ENCODE measurements at regions not wholly inside any gene's neighbourhood (a gene's known extent, or its start where the extent isn't known, plus 50 kb on each side); places are given as distances from the start of the nearest gene placed in this dataset.
A peak's percentile ranks its signal among the peaks of the same experiment; 100 is the strongest.

DNA sequence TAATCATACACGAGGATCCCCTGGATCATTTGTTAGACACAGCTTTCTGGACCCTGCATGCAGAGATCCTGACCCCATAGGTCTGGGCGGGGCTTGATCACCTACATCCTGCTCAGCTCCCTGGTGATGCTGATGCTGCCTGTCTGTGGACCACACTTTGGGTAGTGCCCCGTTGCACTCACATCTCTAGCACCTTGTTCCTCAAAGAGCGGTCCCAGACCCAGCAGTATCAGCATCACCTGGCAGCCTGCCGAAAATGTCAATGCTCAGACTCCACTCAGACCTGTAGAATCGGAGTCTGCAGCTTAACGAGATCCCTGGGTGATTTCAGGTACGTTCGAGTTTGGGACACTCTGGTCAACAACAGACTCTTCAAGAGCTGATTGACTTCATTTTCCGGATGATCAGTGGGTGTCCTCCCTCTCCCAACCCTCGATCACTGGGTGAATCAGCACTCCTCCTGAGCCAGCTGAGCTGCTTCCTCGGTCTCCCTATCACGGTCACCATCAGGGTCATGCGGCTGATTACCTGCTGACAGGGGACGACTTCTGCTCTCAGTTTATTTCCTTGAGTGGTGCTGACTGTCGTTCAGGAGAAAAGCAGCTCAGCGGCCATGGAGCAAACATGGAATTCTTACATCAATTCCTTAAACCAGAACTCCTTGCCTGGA lies 150.6 kb upstream of the RAB12 start:
- DNase-seq (ENCODE audit: low spot score) = no peak

- DNase-seq (ENCODE audit: low spot score) = no peak
Observed at GRCh38 chr18:8460748-8461147, 148.5 kb upstream of the RAB12 start.

DNA sequence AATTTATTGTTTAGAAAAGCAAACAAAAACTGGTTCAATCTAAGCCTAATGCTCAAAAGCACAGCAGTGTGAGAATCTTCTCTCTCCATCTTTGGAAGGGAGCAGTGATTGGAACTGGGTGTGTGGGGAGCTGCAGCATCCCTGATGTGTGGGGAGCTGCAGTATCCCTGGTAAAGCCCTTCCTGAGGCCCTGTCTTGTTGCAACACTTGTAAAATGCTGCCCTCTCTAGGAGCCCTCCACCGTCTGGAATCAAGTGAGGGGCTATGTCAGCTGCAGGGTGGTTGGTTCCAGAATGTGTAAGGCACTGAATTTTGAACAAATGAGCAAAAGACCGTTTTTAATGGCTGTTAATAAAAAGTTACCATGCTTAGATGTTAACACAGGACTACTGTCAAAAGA lies 147.7 kb upstream of the RAB12 start:
- DNase-seq (ENCODE audit: low spot score) = no peak

GRCh38 chr18:8462651-8463185 lies 146.5 kb upstream of the RAB12 start:
- no peak for DNase-seq (ENCODE audit: low spot score)

- DNase-seq (ENCODE audit: low spot score) = no peak
Observed at GRCh38 chr18:8463791-8464190, 145.4 kb upstream of the RAB12 start.

- no peak for DNase-seq (ENCODE audit: low spot score)
Observed at GRCh38 chr18:8468191-8468590, 141.0 kb upstream of the RAB12 start.

DNA sequence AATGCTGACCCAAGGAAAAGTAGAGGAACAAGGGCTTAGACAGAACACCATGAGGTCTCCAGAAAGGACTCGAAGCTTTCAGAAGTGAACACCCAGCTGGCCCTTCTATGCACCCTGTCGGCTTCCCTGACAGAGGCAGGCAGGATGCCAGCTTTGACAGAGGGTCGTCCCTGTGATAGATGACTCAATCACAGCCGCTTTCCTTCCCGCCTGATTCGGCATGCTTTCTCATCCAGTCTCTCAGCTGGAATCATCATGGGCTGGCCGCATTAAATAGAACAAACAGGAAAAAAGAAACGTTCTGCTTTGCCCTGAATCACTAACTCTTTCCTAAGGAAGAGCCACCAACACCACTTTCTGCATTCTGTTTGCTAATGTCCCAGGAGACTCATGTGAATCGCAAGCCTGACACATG lies 140.3 kb upstream of the RAB12 start:
- DNase-seq (ENCODE audit: low spot score) = no peak

DNA sequence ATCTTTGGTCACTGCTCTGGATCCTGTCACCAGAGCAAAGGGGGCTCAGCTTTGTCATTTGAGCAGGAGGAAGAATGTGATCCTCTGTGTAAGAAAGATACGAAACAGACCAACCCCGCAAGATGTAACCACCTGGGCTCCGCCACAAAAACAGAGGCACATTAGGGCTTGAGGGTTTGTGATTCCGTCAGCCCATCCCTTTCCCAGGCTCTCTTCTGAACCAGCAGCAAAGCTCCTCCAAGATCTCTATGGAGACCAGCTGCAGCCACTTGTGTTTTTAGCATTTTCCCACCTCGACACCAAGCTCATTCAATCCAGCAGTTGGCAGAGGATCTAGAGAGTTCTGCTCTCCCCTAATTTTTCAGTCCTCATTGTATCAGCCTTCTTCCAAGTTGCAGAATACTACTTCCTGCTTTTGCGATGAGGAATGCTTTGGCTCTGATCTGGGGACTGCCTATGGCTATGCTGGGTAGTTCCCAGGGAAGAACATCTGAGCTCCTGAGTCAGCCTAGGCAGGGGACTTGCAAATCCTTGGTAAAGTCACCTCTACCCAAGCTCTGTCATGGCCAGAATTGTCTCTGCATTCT lies 139.6 kb upstream of the RAB12 start:
- DNase-seq (ENCODE audit: low spot score) = no peak

GRCh38 chr18:8471372-8471771 lies 137.9 kb upstream of the RAB12 start:
- no peak for DNase-seq (ENCODE audit: low spot score)

DNA sequence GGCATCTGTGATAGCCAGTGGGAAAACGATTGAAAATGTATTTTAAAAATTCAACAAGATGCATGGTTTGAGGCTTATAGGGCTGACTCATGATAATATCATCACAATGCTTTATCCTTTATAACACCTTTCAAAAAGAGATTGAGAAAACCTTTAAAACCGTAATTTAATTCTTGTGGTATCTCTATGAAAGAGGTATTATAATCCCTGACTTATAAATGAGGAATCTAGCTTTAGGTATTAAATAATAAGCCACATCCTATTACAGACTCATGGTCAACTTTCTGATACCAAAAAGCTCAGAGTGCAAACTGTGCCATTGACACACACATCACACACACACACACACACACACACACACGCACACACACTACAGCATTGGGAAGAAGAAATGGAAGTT lies 134.6 kb upstream of the RAB12 start:
- no peak for DNase-seq (ENCODE audit: low spot score)

- DNase-seq (ENCODE audit: low spot score) = no peak
Observed at GRCh38 chr18:8477615-8478014, 131.6 kb upstream of the RAB12 start.

DNA sequence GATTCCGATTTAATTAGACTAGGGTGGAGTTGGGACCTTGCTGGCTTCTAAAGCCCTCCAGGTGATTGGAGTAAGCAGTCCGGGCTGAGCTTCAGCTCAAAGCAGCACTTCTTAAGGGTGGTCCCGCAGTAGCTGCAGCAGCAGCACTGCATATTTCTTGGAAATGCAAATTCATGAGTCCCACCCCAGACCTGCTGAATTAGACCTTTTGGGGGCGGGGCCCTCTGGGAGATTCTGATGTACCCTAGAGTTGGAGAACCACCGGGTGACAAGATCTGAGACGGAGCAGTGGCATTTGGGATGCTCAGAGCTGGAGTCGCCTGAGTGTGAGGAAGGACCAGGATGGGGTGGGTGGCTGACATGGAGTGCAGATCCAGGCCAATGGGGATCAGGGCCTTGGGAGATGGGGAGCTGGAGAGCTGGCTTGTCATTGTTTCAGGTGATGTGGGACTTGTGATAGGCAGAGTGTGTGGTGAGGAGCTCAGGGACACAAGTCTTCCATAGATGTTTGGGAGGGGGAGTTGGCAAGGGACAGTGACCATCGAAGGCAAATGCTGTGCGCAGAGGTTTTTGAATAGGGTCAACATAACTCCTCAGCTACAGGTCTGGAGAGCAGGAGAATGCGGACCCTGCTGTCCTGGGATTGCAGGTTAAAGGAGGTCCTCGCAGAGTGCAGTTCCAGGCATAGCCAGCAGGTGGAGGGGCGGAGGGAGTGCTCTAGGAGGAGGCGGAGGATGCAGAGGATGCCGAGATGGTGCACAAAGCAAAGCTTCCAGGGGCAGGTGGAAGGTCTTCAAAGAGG lies 130.9 kb upstream of the RAB12 start:
- peak; percentile 73 for DNase-seq (ENCODE audit: low spot score)

- no peak for DNase-seq (ENCODE audit: low spot score)
Observed at GRCh38 chr18:8478968-8479370, 130.3 kb upstream of the RAB12 start.

GRCh38 chr18:8479789-8480188 lies 129.4 kb upstream of the RAB12 start:
- DNase-seq (ENCODE audit: low spot score) = no peak

DNA sequence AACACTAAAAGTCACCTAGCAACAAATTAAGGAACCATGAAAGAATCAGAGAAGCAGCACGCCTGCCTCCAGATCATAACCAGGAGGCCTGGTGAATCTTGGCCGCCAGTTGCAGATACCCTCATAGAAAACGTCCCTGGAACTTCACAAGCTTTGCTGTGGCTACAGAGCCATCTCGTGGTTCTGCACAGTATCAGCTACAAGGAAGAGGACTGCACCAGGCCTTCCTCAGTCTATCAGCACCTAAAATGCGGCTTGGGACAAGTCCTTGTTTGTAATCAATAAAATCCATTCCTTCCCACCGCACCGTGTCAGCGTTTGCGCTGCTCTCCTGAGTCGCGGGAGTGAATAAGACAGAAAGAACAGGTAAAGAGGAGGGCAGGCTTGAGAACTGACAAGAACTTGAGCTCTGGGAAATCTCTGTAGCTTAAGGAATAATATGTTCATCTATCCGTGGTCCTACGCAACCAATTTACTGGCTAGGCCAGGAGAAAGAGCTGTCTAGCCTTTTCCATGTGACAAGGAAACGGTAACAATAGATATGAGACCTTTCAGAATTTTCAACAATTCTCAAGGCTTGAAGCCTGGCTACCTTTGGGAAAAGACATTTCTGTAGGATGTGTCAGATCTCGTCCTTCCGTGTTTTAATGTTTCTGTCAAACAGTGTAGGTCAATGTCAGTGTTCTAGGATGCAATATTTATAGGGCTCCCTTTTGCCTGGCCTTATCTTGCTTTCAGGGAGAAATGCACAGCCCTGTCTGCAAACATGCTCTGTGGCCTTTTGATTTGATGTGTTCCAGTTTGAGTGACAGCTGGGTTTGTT lies 128.5 kb upstream of the RAB12 start:
- DNase-seq (ENCODE audit: low spot score) = peak; percentile 55

- DNase-seq (ENCODE audit: low spot score) = no peak
Observed at GRCh38 chr18:8484951-8485350, 124.3 kb upstream of the RAB12 start.

- DNase-seq (ENCODE audit: low spot score) = no peak
Observed at GRCh38 chr18:8489761-8490160, 119.5 kb upstream of the RAB12 start.

- no peak for DNase-seq (ENCODE audit: low spot score)
Observed at GRCh38 chr18:8491516-8491915, 117.7 kb upstream of the RAB12 start.

GRCh38 chr18:8493141-8493540 lies 116.1 kb upstream of the RAB12 start:
- DNase-seq (ENCODE audit: low spot score) = no peak

GRCh38 chr18:8496186-8496585 lies 113.1 kb upstream of the RAB12 start:
- no peak for DNase-seq (ENCODE audit: low spot score)

GRCh38 chr18:8498905-8499304 lies 110.3 kb upstream of the RAB12 start:
- no peak for DNase-seq (ENCODE audit: low spot score)
